ENCODE measurements at regions not wholly inside any gene's neighbourhood (a gene's known extent, or its start where the extent isn't known, plus 50 kb on each side); places are given as distances from the start of the nearest gene placed in this dataset.

DNA sequence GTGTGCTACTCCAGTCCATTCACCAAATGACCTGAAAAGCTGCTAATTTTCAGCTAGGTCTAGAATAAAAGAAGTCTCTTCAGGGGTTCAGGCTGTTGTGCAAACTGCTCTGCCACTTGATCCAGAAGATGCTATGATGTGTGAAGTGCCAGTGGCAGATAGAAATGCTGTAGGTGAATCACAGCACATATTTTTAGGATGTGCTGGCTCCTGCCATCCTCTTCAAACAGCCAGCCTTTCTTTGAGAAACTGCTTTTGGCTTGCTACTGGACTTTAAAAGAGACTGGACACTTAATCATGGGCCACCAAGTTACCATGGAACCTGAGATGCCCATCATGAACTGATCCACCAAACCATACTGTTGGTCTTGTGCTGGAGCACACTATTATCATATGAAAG, 322.1 kb downstream of the EN1 start:
- DNase-seq: no peak
- intact Hi-C loops (cut with DNase I): no loop called here
- Histone ChIP-seq H3K36me3 (replicated peaks in 1 of 2) (no peaks in the 10 kb centered on the region), H3K9me3 (replicated peaks in 1 of 3) (no peaks in the 10 kb centered on the region), H3K4me3 (no peak overlapping the region), H3K27ac (no peak overlapping the region), H3K27me3 (no peaks in the 10 kb centered on the region), H3K4me1 (replicated peaks in 1 of 2) (no peaks in the 10 kb centered on the region)
- TF ChIP-seq POLR2A (IDR thresholded peaks at IDR 0.05): no peak
- TF ChIP-seq, protein P1, sequence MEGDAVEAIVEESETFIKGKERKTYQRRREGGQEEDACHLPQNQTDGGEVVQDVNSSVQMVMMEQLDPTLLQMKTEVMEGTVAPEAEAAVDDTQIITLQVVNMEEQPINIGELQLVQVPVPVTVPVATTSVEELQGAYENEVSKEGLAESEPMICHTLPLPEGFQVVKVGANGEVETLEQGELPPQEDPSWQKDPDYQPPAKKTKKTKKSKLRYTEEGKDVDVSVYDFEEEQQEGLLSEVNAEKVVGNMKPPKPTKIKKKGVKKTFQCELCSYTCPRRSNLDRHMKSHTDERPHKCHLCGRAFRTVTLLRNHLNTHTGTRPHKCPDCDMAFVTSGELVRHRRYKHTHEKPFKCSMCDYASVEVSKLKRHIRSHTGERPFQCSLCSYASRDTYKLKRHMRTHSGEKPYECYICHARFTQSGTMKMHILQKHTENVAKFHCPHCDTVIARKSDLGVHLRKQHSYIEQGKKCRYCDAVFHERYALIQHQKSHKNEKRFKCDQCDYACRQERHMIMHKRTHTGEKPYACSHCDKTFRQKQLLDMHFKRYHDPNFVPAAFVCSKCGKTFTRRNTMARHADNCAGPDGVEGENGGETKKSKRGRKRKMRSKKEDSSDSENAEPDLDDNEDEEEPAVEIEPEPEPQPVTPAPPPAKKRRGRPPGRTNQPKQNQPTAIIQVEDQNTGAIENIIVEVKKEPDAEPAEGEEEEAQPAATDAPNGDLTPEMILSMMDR (IDR thresholded peaks at IDR 0.05): no peak

DNA sequence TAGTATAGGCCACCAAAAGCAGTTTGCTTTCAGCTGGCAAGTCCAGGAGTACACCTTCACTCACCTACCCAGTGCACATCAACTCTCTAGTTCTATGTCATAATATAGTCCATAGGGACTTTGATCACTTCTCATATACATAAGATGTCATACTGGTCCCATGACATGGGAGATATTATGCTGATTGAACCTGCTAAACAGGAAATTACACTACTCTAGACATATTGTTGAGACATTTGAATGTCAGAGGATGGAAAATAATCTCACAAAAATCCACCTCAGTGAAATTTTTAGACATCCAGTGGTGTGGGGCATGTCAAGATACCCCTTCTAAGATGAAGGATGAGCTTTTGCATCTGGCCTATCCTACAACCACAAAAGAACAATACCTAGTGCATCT, 322.5 kb downstream of the EN1 start:
- H3K4me1 ChIP-seq (replicated peaks in 1 of 2): no peaks in the 10 kb centered on the region
- H3K27me3 ChIP-seq: no peaks in the 10 kb centered on the region
- no peaks in the 10 kb centered on the region for H3K36me3 ChIP-seq (replicated peaks in 1 of 2)
- no peaks in the 10 kb centered on the region for H3K9me3 ChIP-seq (replicated peaks in 1 of 3)
- TF ChIP-seq POLR2A (IDR thresholded peaks at IDR 0.05): no peak
- TF ChIP-seq, protein P1 (IDR thresholded peaks at IDR 0.05): no peak
- intact Hi-C loops (cut with DNase I): no loop called here
- DNase-seq: no peak
- no peak overlapping the region for H3K27ac ChIP-seq
- no peak overlapping the region for H3K4me3 ChIP-seq

DNA sequence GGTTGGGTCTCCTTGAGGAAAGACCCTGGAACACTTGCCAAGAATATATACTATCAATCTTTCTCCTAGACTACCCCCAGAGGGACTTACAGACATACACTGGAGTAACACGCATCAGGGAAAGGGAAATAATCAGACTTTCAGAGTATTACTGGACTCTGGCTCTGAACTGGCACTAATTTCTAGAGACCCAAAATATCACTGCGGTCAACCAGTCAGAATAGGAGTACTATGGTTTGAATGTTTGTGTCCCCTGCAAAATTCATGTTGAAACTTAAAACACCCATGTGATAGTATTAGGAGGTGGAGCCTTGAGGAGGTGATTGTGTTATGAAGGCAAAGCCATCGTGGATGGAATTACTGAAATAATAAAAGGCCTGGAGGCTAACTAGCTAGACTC, 323.7 kb downstream of the EN1 start:
- DNase-seq: no peak
- H3K27ac ChIP-seq: no peak overlapping the region
- no peaks in the 10 kb centered on the region for H3K27me3 ChIP-seq
- intact Hi-C loops (cut with DNase I): no loop called here
- H3K9me3 ChIP-seq (replicated peaks in 1 of 3): peaks cover 0 to 1% (median 0%) of the 10 kb centered on the region in 3 donors
- whole genome bisulfite sequencing, 4 donors: 67 to 87% (median 81%) methylated on average over 3 of the region's 3 CpGs
- H3K4me3 ChIP-seq: no peak overlapping the region
- TF ChIP-seq, protein P1 (IDR thresholded peaks at IDR 0.05): no peak
- TF ChIP-seq POLR2A (IDR thresholded peaks at IDR 0.05): no peak
- H3K4me1 ChIP-seq (replicated peaks in 1 of 2): no peaks in the 10 kb centered on the region
- H3K36me3 ChIP-seq (replicated peaks in 1 of 2): no peaks in the 10 kb centered on the region

DNA sequence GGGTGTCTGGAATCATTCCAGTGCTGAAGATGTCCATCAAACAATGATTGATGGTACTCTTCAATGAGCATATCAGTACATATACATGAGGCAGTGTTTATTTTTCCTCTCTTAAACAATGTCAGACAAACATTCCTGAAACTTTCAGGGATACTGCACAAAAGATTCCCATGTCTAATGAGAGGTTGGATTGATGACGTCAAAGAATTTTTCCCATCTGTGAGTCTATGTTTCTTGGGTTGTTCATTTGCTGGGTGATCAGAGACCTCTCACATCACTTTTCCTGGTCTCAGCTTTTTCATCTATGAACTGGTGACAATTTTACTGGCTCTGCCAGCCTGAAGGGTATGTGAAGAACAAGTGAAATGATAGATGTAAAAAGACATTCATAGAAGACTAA, 325.5 kb downstream of the EN1 start:
- intact Hi-C loops (cut with DNase I): no loop called here
- no peak for TF ChIP-seq POLR2A (IDR thresholded peaks at IDR 0.05)
- TF ChIP-seq, protein P1 (IDR thresholded peaks at IDR 0.05): no peak
- no peak for DNase-seq
- Histone ChIP-seq H3K27ac (no peak overlapping the region), H3K27me3 (no peaks in the 10 kb centered on the region), H3K9me3 (replicated peaks in 1 of 3) (peaks cover 0 to 4% (median 3%) of the 10 kb centered on the region in 3 donors), H3K4me1 (replicated peaks in 1 of 2) (no peaks in the 10 kb centered on the region), H3K36me3 (replicated peaks in 1 of 2) (no peaks in the 10 kb centered on the region), H3K4me3 (no peak overlapping the region)
- 81 to 86% (median 84%) methylated on average over 1 of the region's 1 CpG for WGBS, 4 donors

Measured in adrenal gland (tissue), 9 donors.